Cardiac muscle cell (in vitro differentiated cells and primary cell): ENCODE measurements at regions not wholly inside any gene's neighbourhood (a gene's known extent, or its start where the extent isn't known, plus 50 kb on each side); places are given as distances from the start of the nearest gene placed in this dataset.

Experiments
- DNase-seq, 2 donors: peaks; one replicate each; pipeline versions ENCODE4 v3.0.0 to v3.0.0-alpha.2; 2010 to 2017; ENCODE audit warnings: low read depth in 1 of 2, low spot score in 1 of 2
- H3K27ac ChIP-seq: fragments of 200-600 bp; sonication (generic); 2 replicates; pipeline ENCODE4 v1.5.1; 2016
- H3K27me3 ChIP-seq: fragments of 200-600 bp; sonication (generic); 2 replicates; pipeline ENCODE4 v1.6.0; 2016; ENCODE audit warnings: control low read depth
- H3K36me3 ChIP-seq: fragments of 200-600 bp; sonication (generic); 2 replicates; pipeline ENCODE4 v1.5.1; 2016; ENCODE audit warnings: control low read depth
- H3K4me1 ChIP-seq: fragments of 200-600 bp; sonication (generic); 2 replicates; pipeline ENCODE4 v1.8.1; 2017; ENCODE audit warnings: low read depth, mild to moderate bottlenecking, mixed run types
- H3K4me3 ChIP-seq: fragments of 200-600 bp; sonication (generic); 2 replicates; pipeline ENCODE4 v1.5.1; 2016; ENCODE audit warnings: mild to moderate bottlenecking
- H3K9me3 ChIP-seq: fragments of 200-600 bp; sonication (generic); 2 replicates; pipeline ENCODE4 v1.5.1; 2017; ENCODE audit warnings: low read depth, mild to moderate bottlenecking, control low read depth
- TF ChIP-seq, protein P1 (sequence below): IDR thresholded peaks from 2 replicates; pipeline ENCODE4 v1.5.1; 2012; ENCODE audit warnings: low read depth, mild to moderate bottlenecking, low read length

DNA sequence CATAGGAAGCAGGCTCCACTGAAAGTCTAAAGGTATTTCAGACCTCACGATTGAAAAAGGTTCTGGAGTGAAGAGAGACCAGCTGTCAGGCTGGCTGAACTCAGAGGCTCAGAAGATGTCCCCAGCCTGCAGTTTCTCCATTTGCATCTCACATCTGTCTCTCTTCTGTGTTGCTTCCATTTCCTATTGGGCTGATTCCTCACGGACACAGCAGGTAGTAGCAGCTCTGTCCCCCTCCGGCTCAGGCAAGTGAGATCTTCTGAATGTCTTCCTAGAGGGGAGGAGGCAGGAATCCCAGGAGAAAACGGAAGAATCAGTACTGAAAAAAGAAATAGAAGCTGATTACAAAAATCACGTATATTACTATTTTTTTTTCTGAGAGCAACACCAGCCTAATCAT is 274.1 kb upstream of the COBL start:
- Histone ChIP-seq H3K27ac (no peak overlapping the region), H3K9me3 (no peaks in the 10 kb centered on the region), H3K4me3 (no peak overlapping the region), H3K27me3 (no peaks in the 10 kb centered on the region), H3K36me3 (no peaks in the 10 kb centered on the region), H3K4me1 (no peaks in the 10 kb centered on the region)
- no peak for DNase-seq
- TF ChIP-seq, protein P1, sequence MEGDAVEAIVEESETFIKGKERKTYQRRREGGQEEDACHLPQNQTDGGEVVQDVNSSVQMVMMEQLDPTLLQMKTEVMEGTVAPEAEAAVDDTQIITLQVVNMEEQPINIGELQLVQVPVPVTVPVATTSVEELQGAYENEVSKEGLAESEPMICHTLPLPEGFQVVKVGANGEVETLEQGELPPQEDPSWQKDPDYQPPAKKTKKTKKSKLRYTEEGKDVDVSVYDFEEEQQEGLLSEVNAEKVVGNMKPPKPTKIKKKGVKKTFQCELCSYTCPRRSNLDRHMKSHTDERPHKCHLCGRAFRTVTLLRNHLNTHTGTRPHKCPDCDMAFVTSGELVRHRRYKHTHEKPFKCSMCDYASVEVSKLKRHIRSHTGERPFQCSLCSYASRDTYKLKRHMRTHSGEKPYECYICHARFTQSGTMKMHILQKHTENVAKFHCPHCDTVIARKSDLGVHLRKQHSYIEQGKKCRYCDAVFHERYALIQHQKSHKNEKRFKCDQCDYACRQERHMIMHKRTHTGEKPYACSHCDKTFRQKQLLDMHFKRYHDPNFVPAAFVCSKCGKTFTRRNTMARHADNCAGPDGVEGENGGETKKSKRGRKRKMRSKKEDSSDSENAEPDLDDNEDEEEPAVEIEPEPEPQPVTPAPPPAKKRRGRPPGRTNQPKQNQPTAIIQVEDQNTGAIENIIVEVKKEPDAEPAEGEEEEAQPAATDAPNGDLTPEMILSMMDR, result no peak

DNA sequence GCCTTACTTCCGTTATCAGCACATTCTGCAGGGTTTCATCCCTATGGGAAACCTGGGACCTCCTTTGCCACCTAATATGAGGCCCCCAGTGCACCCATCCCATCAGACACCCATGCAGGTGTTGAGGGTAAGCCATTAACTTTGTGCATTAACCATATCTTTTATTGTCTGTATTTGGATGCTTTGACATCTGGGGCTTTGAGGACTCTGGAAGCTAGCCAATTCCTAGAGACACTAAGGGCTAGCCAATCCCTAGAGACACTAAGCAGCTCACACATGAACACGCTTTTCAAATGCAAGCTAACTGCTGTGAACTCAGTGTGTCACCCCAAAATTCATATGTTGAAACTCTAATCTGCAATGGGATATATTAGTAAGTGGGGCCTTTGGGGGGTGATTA is 272.5 kb upstream of the COBL start:
- Histone ChIP-seq H3K27ac (no peak overlapping the region), H3K36me3 (no peaks in the 10 kb centered on the region), H3K4me3 (no peak overlapping the region), H3K9me3 (no peaks in the 10 kb centered on the region), H3K27me3 (no peaks in the 10 kb centered on the region), H3K4me1 (no peaks in the 10 kb centered on the region)
- TF ChIP-seq, protein P1, result no peak
- DNase-seq, result no peak

DNA sequence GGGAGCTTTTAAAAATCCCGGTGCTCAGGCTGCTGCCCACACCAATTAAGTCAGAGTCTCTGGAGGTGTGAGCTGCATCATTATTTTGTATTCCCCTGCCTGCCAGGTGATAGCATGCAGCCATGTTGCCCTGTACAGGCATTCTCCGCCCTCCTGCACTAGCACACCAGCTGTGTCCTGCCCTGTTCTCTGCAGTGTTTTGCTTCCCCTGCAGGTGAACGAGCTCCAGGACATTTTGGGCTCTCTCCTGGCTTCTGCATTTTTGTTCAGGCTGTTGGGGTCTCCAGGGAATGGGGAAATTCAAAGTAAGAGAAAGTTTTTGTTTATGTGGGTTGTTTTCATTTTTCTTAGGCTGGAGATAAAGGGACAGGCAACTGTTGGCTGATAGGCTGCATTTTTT is 271.0 kb upstream of the COBL start:
- Histone ChIP-seq H3K27ac (no peak overlapping the region), H3K4me3 (no peak overlapping the region), H3K4me1 (no peaks in the 10 kb centered on the region), H3K9me3 (no peaks in the 10 kb centered on the region), H3K36me3 (no peaks in the 10 kb centered on the region), H3K27me3 (no peaks in the 10 kb centered on the region)
- DNase-seq, result no peak
- TF ChIP-seq, protein P1, result no peak

DNA sequence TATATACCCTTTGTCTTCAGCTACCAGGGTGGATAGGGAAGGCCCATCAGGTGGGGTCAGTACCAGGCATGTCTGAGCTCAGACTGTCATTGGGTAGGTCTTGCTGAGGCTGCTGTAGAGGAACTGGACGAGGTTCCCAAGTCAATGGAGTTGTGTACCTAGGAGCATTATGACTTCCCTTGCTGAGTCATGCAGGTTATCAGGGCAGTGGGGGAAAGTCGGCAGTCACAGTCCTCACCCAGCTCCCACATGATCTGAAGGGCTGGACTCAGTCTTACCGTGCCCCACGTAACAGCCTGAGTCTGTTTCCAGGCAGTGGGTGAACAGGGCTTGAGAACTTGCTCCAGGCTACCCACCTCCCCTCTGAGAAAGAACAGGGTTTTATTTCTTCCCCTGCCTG is 260.8 kb upstream of the COBL start:
- H3K27me3 ChIP-seq, result no peaks in the 10 kb centered on the region
- no peak for DNase-seq
- H3K36me3 ChIP-seq, result no peaks in the 10 kb centered on the region
- TF ChIP-seq, protein P1, result no peak
- no peaks in the 10 kb centered on the region for H3K9me3 ChIP-seq
- no peaks in the 10 kb centered on the region for H3K4me1 ChIP-seq
- no peak overlapping the region for H3K4me3 ChIP-seq
- no peak overlapping the region for H3K27ac ChIP-seq

DNA sequence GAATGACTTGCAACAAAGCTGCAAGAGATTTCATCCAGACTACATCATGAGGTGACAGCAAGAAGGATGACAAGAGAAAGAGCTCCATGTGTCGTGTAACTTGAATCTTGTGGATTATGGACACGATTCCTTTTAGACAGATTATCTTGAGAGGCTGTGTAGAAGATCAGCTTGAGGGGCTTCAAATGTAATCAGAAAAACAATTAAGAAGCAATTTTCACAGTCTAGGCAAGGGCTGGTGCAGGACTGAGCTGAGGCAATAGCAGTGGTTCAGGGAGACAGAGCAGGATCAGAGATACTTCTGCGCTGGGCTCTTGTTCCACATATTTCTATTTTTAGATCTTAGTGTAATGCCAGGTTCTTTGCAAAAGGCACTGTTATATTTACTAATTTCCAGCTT is 253.0 kb upstream of the COBL start:
- H3K4me3 ChIP-seq, result no peak overlapping the region

More for the DNA sequence above, 253.0 kb upstream of the COBL start:
- no peaks in the 10 kb centered on the region for H3K4me1 ChIP-seq
- TF ChIP-seq, protein P1, result no peak
- no peaks in the 10 kb centered on the region for H3K9me3 ChIP-seq
- H3K27ac ChIP-seq, result no peak overlapping the region
- H3K27me3 ChIP-seq, result no peaks in the 10 kb centered on the region
- DNase-seq, result no peak
- H3K36me3 ChIP-seq, result no peaks in the 10 kb centered on the region
